ENCODE measurements at regions not wholly inside any gene's neighbourhood (a gene's known extent, or its start where the extent isn't known, plus 50 kb on each side); places are given as distances from the start of the nearest gene placed in this dataset.

GRCh38 chr4:127498366-127498765 is 134.4 kb upstream of the INTU start:
- no peak for TF ChIP-seq CTCF (IDR thresholded peaks at IDR 0.05)
- TF ChIP-seq POLR2A (IDR thresholded peaks at IDR 0.05) = no peak
